ENCODE measurements at regions not wholly inside any gene's neighbourhood (a gene's known extent, or its start where the extent isn't known, plus 50 kb on each side); places are given as distances from the start of the nearest gene placed in this dataset.

DNA sequence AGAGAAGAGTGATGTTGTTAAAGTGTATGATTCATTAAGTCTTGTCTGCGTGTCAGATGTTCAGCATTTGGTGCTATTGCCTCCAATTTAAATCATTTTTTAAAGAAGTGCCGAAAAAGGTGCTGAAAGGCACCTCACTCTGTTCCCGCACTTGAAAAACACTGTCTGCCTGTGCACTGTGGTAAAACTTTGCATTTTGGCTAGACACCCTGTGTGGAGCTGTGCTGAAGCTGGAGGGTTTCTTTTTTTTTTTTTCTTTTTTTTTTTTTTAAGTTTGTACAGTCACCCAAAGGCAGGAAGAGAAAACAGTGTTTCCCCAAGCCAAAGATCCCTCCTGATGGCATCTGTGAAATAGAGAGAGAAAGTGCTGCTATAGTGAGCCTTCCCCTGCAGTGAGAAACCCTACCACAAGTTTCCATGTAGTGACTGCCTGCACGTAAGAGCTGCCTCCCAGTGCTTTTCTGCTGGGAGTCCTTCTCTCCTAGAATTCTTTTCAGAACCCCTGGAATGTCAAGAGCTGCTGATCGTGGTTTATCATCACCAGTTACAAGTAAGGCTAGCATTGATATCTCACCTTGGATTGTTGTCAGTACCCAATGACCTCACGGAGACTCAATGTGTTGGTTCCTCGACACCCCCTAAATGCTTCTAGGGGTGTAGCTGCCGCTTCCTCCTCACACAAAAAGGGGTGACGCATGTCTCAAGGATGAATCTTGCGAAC, 116.0 kb upstream of the SOX9 start:
- TF ChIP-seq, protein P1, sequence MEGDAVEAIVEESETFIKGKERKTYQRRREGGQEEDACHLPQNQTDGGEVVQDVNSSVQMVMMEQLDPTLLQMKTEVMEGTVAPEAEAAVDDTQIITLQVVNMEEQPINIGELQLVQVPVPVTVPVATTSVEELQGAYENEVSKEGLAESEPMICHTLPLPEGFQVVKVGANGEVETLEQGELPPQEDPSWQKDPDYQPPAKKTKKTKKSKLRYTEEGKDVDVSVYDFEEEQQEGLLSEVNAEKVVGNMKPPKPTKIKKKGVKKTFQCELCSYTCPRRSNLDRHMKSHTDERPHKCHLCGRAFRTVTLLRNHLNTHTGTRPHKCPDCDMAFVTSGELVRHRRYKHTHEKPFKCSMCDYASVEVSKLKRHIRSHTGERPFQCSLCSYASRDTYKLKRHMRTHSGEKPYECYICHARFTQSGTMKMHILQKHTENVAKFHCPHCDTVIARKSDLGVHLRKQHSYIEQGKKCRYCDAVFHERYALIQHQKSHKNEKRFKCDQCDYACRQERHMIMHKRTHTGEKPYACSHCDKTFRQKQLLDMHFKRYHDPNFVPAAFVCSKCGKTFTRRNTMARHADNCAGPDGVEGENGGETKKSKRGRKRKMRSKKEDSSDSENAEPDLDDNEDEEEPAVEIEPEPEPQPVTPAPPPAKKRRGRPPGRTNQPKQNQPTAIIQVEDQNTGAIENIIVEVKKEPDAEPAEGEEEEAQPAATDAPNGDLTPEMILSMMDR (IDR thresholded peaks at IDR 0.05): no peak
- TF ChIP-seq POLR2A (IDR thresholded peaks at IDR 0.05) (no peak), POLR2AphosphoS5 (IDR thresholded peaks at IDR 0.05) (no peak)
